ENCODE measurements at regions not wholly inside any gene's neighbourhood (a gene's known extent, or its start where the extent isn't known, plus 50 kb on each side); places are given as distances from the start of the nearest gene placed in this dataset.

DNA sequence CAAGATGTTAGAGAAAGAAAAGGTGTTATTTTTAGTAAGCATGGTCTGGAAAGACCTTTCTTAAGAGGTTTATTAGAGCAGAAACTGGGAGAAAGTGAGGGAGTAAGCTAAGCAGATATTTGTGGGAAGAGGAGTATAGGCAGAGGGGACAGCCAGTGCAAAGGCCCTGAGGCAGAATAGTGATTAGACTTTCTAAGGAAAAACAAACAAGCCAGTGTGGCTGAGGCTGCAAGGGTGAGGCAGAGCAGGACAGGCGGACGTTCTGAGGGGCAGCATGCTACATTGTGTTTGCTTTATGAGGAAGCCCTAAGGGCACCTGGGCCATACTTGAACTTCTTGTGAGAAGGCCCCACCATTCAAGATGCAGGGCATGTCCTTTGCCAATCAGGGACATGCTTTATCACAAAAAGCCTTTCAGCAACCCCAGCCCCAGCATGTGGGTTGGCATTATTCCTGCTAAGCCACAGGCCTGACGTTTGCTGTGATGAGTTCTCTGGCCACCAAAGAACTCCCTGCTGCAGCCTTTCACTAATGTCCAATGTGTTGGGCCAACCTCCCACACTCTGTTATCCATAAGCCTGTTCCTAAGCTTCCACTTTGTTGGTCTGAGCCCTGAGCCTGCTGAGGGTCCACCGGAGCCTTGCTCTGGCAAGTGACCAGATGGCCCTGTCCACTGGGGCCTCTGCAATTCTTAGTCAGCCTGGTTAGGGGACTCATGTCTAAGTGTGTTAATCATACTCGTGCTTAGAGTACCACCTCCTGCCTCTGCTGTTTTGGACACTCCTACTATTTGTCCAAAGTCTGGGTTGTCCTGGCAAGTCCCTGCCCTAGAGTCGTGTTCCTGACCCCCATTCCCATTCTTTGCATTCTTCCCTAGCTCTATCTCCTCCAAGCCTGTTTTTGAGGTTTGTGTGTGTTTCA is 209.9 kb upstream of the CTNNB1 start:
- DNase-seq (ENCODE audit: low spot score) = no peak
- no peak for TF ChIP-seq CTCF (IDR thresholded peaks at IDR 0.05; ENCODE audit: borderline replicate concordance, control extremely low read depth, extremely low read depth, insufficient read depth, missing control alignments)
- in situ Hi-C loops (cut with MboI; ENCODE audit: low sequenced_read_pairs, unreplicated experiment) = no loop called here

DNA sequence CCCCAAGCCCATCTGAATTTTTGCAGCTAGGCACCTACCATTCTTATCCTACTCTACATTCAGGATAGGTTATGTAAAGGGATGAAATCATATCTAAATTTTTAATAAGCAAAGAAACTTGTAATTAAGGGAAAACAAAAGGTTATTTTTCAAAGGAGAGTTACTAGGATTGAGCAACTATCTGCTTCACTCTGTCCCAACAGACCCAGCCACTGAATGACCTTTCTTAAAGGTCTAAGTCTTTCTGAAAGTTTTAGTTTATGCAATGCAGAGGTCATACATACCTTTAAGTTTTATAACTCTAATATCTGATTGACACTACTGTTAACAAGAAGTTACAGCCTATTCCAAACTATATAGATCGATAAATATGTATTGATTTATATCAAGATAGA is 209.2 kb upstream of the CTNNB1 start:
- in situ Hi-C loops (cut with MboI; ENCODE audit: low sequenced_read_pairs, unreplicated experiment) = no loop called here
- TF ChIP-seq CTCF (IDR thresholded peaks at IDR 0.05; ENCODE audit: borderline replicate concordance, control extremely low read depth, extremely low read depth, insufficient read depth, missing control alignments) = no peak
- DNase-seq (ENCODE audit: low spot score) = no peak

DNA sequence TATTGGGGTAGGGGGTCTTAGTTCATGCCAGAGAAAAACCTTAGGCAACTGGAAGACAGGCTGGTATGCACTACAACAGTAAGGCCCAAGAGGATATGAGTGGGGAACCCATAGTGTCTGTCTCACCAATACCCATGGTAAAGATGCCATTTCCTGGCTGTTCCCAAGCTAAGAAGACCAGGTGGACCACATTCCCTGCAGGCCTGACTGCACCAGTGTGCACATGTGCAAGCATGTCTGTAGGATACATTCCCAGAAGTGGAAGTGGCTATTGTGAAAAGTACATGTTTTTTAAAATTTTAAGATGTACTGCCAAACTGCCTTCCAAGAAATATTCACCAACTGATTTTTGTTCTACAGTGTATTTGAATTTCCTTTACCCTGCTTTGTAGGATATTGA is 207.3 kb upstream of the CTNNB1 start:
- in situ Hi-C loops (cut with MboI; ENCODE audit: low sequenced_read_pairs, unreplicated experiment) = no loop called here
- no peak for TF ChIP-seq CTCF (IDR thresholded peaks at IDR 0.05; ENCODE audit: borderline replicate concordance, control extremely low read depth, extremely low read depth, insufficient read depth, missing control alignments)
- no peak for DNase-seq (ENCODE audit: low spot score)

- no peak for DNase-seq (ENCODE audit: low spot score)
- in situ Hi-C loops (cut with MboI; ENCODE audit: low sequenced_read_pairs, unreplicated experiment) = no loop called here
- TF ChIP-seq CTCF (IDR thresholded peaks at IDR 0.05; ENCODE audit: borderline replicate concordance, control extremely low read depth, extremely low read depth, insufficient read depth, missing control alignments) = no peak
Measured at GRCh38 chr3:40994611-40995010, 204.7 kb upstream of the CTNNB1 start.

- no peak for TF ChIP-seq CTCF (IDR thresholded peaks at IDR 0.05; ENCODE audit: borderline replicate concordance, control extremely low read depth, extremely low read depth, insufficient read depth, missing control alignments)
- no peak for DNase-seq (ENCODE audit: low spot score)
- in situ Hi-C loops (cut with MboI; ENCODE audit: low sequenced_read_pairs, unreplicated experiment) = no loop called here
Measured at GRCh38 chr3:40995271-40995670, 204.0 kb upstream of the CTNNB1 start.

DNA sequence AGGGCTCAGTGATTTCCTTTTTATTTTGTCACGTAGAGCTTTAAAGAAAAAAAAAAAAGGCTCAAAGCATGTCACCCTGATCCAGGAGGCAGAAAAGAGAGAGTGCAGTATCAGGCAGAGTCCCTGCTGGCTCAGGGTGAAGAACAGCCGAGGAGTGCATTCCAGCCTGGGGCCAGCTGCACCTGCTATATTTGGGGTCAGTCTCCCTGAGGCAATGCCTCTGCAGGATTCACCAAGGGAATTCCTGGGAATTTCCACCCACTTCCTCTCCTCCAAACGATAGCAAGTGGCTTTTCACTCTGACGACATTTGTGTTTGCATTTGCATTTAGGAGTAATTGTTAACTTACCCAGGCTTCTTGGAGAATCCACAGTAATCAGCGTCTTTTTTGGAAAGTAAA is 202.9 kb upstream of the CTNNB1 start:
- DNase-seq (ENCODE audit: low spot score) = no peak
- in situ Hi-C loops (cut with MboI; ENCODE audit: low sequenced_read_pairs, unreplicated experiment) = no loop called here
- no peak for TF ChIP-seq CTCF (IDR thresholded peaks at IDR 0.05; ENCODE audit: borderline replicate concordance, control extremely low read depth, extremely low read depth, insufficient read depth, missing control alignments)

All from GM13976 (cell line).